Neural progenitor cell (in vitro differentiated cells): ENCODE measurements at regions not wholly inside any gene's neighbourhood (a gene's known extent, or its start where the extent isn't known, plus 50 kb on each side); places are given as distances from the start of the nearest gene placed in this dataset.

Experiments used
- DNase-seq: peaks from one replicate; pipeline ENCODE4 v3.0.0-alpha.2; 2016; ENCODE audit warnings: low spot score
- H2AFZ ChIP-seq: fragments of 200-600 bp; sonication (generic); replicated peaks from 2 replicates; pipeline ENCODE4 v1.6.1; 2016; ENCODE audit warnings: antibody characterized with exemption
- H3F3A ChIP-seq: fragments of 200-600 bp; sonication (generic); 2 replicates; pipeline ENCODE4 v1.6.1; 2016; ENCODE audit warnings: antibody characterized with exemption, low read depth
- H3K27ac ChIP-seq: fragments of 200-600 bp; sonication (generic); 2 replicates; pipeline ENCODE4 v1.5.1; 2016; ENCODE audit warnings: mild to moderate bottlenecking
- H3K27me3 ChIP-seq: fragments of 200-600 bp; sonication (generic); 2 replicates; pipeline ENCODE4 v1.6.1; 2016; ENCODE audit warnings: mild to moderate bottlenecking, moderate library complexity
- H3K36me3 ChIP-seq: fragments of 200-600 bp; sonication (generic); 2 replicates; pipeline ENCODE4 v1.5.1; 2016
- H3K4me1 ChIP-seq: fragments of 200-600 bp; sonication (generic); 2 replicates; pipeline ENCODE4 v1.6.1; 2016; ENCODE audit warnings: mixed run types
- H3K4me2 ChIP-seq: fragments of 200-600 bp; sonication (generic); 2 replicates; pipeline ENCODE4 v1.6.1; 2016
- H3K4me3 ChIP-seq: fragments of 200-600 bp; sonication (generic); 2 replicates; pipeline ENCODE4 v1.5.1; 2016
- H3K79me2 ChIP-seq: fragments of 200-600 bp; sonication (generic); 2 replicates; pipeline ENCODE4 v1.6.1; 2016; ENCODE audit warnings: low read depth
- H3K9ac ChIP-seq: fragments of 200-600 bp; sonication (generic); 2 replicates; pipeline ENCODE4 v1.6.1; 2016
- H3K9me3 ChIP-seq: fragments of 200-600 bp; sonication (generic); 2 replicates; pipeline ENCODE4 v1.5.1; 2016; ENCODE audit warnings: low read depth
- H4K20me1 ChIP-seq: fragments of 200-600 bp; sonication (generic); 2 replicates; pipeline ENCODE4 v1.6.1; 2016; ENCODE audit warnings: low read depth
- H3K27ac Mint-ChIP-seq: 3 replicates; pipeline ENCODE4 v1.8.0; 2021; ENCODE audit warnings: mixed read lengths
- H3K27me3 Mint-ChIP-seq: 2 replicates; pipeline ENCODE4 v1.8.0; 2022; ENCODE audit warnings: low read depth, mild to moderate bottlenecking, inconsistent platforms, moderate library complexity, mixed read lengths; ENCODE audit not compliant: insufficient read depth
- H3K36me3 Mint-ChIP-seq: 3 replicates; pipeline ENCODE4 v1.8.0; 2021; ENCODE audit warnings: mixed read lengths
- H3K4me1 Mint-ChIP-seq: 3 replicates; pipeline ENCODE4 v1.8.0; 2021; ENCODE audit warnings: mixed read lengths
- H3K4me3 Mint-ChIP-seq: 3 replicates; pipeline ENCODE4 v1.8.0; 2021; ENCODE audit warnings: mild to moderate bottlenecking, moderate library complexity, mixed read lengths
- H3K9me3 Mint-ChIP-seq: 3 replicates; pipeline ENCODE4 v1.8.0; 2020; ENCODE audit warnings: mixed read lengths
- CTCF ChIP-seq: fragments of 200-600 bp; sonication (generic); IDR thresholded peaks from 2 replicates; pipeline ENCODE4 v1.5.1; 2017; ENCODE audit warnings: antibody characterized with exemption, mild to moderate bottlenecking
- EZH2 ChIP-seq: fragments of 200-600 bp; sonication (generic); IDR thresholded peaks from 2 replicates; pipeline ENCODE4 v1.6.1; 2017; ENCODE audit warnings: antibody characterized with exemption, mild to moderate bottlenecking, moderate library complexity
- EZH2phosphoT487 ChIP-seq: fragments of 200-600 bp; sonication (generic); IDR thresholded peaks from 2 replicates; pipeline ENCODE4 v1.6.1; 2017; ENCODE audit warnings: antibody characterized with exemption

DNA sequence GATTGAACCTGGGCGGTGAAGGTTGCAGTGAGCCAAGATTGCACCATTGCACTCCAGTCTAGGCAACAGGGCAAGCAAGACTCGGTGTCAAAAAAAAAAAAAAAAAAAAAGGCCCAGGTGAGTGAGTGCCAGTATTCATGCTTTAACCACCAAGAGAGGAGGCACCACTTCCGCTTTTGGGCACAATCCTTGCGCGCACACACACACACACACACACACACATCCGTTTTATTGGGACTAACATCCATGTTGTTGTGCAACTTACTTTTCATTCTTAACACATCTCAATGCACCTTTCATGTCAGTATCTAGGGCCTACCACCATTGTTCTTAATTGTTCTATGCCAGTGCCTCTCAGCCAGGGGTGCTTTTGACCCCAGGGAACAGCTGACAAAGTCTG, 263.0 kb downstream of the CDC5L start:
- H3K27ac Mint-ChIP-seq = no peak overlapping the region
- H2AFZ ChIP-seq = no peak overlapping the region
- H3K4me2 ChIP-seq = no peak overlapping the region
- H4K20me1 ChIP-seq = no peaks in the 10 kb centered on the region
- peaks cover 13% of the 10 kb centered on the region for H3K4me1 Mint-ChIP-seq
- no peaks in the 10 kb centered on the region for H3K9me3 Mint-ChIP-seq
- no peaks in the 10 kb centered on the region for H3K36me3 Mint-ChIP-seq
- no peaks in the 10 kb centered on the region for H3K4me1 ChIP-seq
- no peak overlapping the region for H3K4me3 Mint-ChIP-seq
- H3K9me3 ChIP-seq = no peaks in the 10 kb centered on the region
- H3F3A ChIP-seq = no peaks in the 10 kb centered on the region
- peaks cover 14% of the 10 kb centered on the region for H3K27me3 Mint-ChIP-seq
- no peak overlapping the region for H3K27ac ChIP-seq
- no peaks in the 10 kb centered on the region for H3K36me3 ChIP-seq
- H3K4me3 ChIP-seq = no peak overlapping the region
- no peak for DNase-seq
- TF ChIP-seq EZH2 (no peak), EZH2phosphoT487 (no peak), CTCF (no peak)
- H3K79me2 ChIP-seq = no peaks in the 10 kb centered on the region
- H3K9ac ChIP-seq = no peak overlapping the region
- H3K27me3 ChIP-seq = no peaks in the 10 kb centered on the region

DNA sequence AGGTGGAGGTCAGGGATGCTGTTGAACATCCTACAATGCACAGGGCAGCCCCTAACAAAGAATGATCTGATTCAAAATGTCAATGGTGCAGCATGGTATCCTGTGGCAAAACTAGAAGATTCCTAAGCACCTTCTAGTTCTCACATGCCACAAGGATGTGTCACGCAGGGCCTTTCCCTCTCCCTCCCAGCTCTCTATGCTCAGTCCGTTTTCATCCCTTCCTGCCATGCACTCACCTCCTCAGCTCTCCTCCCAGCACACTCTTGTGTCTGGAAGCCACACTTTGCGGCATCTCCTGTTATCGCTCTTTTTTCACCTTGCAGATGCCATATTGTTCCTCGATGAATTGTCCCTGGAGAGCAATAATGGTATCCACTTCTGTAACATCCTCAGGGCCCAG, 263.4 kb downstream of the CDC5L start:
- no peak overlapping the region for H3K9ac ChIP-seq
- H3K9me3 Mint-ChIP-seq = no peaks in the 10 kb centered on the region
- H3K4me3 Mint-ChIP-seq = no peak overlapping the region
- no peaks in the 10 kb centered on the region for H3F3A ChIP-seq
- no peak overlapping the region for H2AFZ ChIP-seq
- no peak overlapping the region for H3K4me2 ChIP-seq
- H3K36me3 Mint-ChIP-seq = no peaks in the 10 kb centered on the region
- H4K20me1 ChIP-seq = no peaks in the 10 kb centered on the region
- H3K27me3 Mint-ChIP-seq = peaks cover 14% of the 10 kb centered on the region
- no peak overlapping the region for H3K27ac ChIP-seq
- H3K79me2 ChIP-seq = no peaks in the 10 kb centered on the region
- TF ChIP-seq EZH2phosphoT487 = no peak
- H3K36me3 ChIP-seq = no peaks in the 10 kb centered on the region
- H3K9me3 ChIP-seq = no peaks in the 10 kb centered on the region
- H3K4me3 ChIP-seq = no peak overlapping the region
- H3K4me1 ChIP-seq = no peaks in the 10 kb centered on the region
- DNase-seq = no peak
- H3K27me3 ChIP-seq = no peaks in the 10 kb centered on the region
- H3K27ac Mint-ChIP-seq = peak overlapping the region; percentile 8
- H3K4me1 Mint-ChIP-seq = peaks cover 13% of the 10 kb centered on the region

- no peak overlapping the region for H3K4me3 Mint-ChIP-seq
- no peaks in the 10 kb centered on the region for H3F3A ChIP-seq
- no peaks in the 10 kb centered on the region for H4K20me1 ChIP-seq
- H3K27me3 ChIP-seq = no peaks in the 10 kb centered on the region
- H3K4me1 ChIP-seq = no peaks in the 10 kb centered on the region
- peak overlapping the region; percentile 81 for H2AFZ ChIP-seq
- H3K79me2 ChIP-seq = no peaks in the 10 kb centered on the region
- TF ChIP-seq EZH2phosphoT487 (no peak), EZH2 (no peak), CTCF (no peak)
- H3K4me1 Mint-ChIP-seq = peaks cover 13% of the 10 kb centered on the region
- DNase-seq = peak; percentile 56
- H3K36me3 Mint-ChIP-seq = no peaks in the 10 kb centered on the region
- H3K27ac ChIP-seq = no peak overlapping the region
- H3K36me3 ChIP-seq = no peaks in the 10 kb centered on the region
- H3K27me3 Mint-ChIP-seq = peaks cover 10% of the 10 kb centered on the region
- H3K9me3 ChIP-seq = no peaks in the 10 kb centered on the region
- no peak overlapping the region for H3K9ac ChIP-seq
- no peak overlapping the region for H3K4me3 ChIP-seq
- H3K4me2 ChIP-seq = peak overlapping the region; percentile 20
- no peaks in the 10 kb centered on the region for H3K9me3 Mint-ChIP-seq
- H3K27ac Mint-ChIP-seq = no peak overlapping the region
These were observed 264.1 kb downstream of the CDC5L start for GRCh38 chr6:44651604-44652003.

GRCh38 chr6:44652547-44652946, 265.0 kb downstream of the CDC5L start:
- H3F3A ChIP-seq = no peaks in the 10 kb centered on the region
- Mint-ChIP-seq H3K27ac (no peak overlapping the region), H3K9me3 (no peaks in the 10 kb centered on the region)

More at GRCh38 chr6:44652547-44652946, 265.0 kb downstream of the CDC5L start:
- peaks cover 9% of the 10 kb centered on the region for H3K27me3 Mint-ChIP-seq
- Histone ChIP-seq H3K36me3 (no peaks in the 10 kb centered on the region), H4K20me1 (no peaks in the 10 kb centered on the region), H3K9ac (no peak overlapping the region), H3K4me3 (no peak overlapping the region), H3K4me2 (no peak overlapping the region), H3K4me1 (no peaks in the 10 kb centered on the region), H3K79me2 (no peaks in the 10 kb centered on the region), H2AFZ (no peak overlapping the region), H3K9me3 (no peaks in the 10 kb centered on the region), H3K27ac (no peak overlapping the region), H3K27me3 (no peaks in the 10 kb centered on the region)
- H3K4me3 Mint-ChIP-seq = no peak overlapping the region
- no peak for DNase-seq
- peaks cover 13% of the 10 kb centered on the region for H3K4me1 Mint-ChIP-seq
- TF ChIP-seq EZH2 (no peak), CTCF (no peak), EZH2phosphoT487 (no peak)
- no peaks in the 10 kb centered on the region for H3K36me3 Mint-ChIP-seq
